HG03064 (cell line): ENCODE measurements at regions not wholly inside any gene's neighbourhood (a gene's known extent, or its start where the extent isn't known, plus 50 kb on each side); places are given as distances from the start of the nearest gene placed in this dataset.
"Not testable (repeated sequence)": the region's sequence is repeated elsewhere in the genome, so short reads cannot be mapped to it uniquely, and the experiment has no call there.

Source experiments
- ATAC-seq: cut with Tn5 transposase; IDR thresholded peaks from one replicate; pipeline ENCODE4 v1.9.1; 2021; ENCODE audit warnings: low read depth; ENCODE audit not compliant: unreplicated experiment

GRCh38 chr2:8379549-8379948 lies 302.3 kb upstream of the ID2 start:
- no peak for ATAC-seq

GRCh38 chr2:8380026-8380425 lies 301.8 kb upstream of the ID2 start:
- ATAC-seq, result no peak

- no peak for ATAC-seq
These were observed 301.3 kb upstream of the ID2 start for GRCh38 chr2:8380566-8380965.

- no peak for ATAC-seq
These were observed 299.4 kb upstream of the ID2 start for GRCh38 chr2:8382485-8382884.

GRCh38 chr2:8386748-8387147 lies 295.1 kb upstream of the ID2 start:
- ATAC-seq, result not testable (repeated sequence)

GRCh38 chr2:8388781-8389180 lies 293.1 kb upstream of the ID2 start:
- ATAC-seq, result no peak

- ATAC-seq, result no peak
These were observed 292.3 kb upstream of the ID2 start for GRCh38 chr2:8389431-8390108.

GRCh38 chr2:8391126-8391525 lies 290.7 kb upstream of the ID2 start:
- no peak for ATAC-seq

GRCh38 chr2:8391584-8391983 lies 290.3 kb upstream of the ID2 start:
- no peak for ATAC-seq

- ATAC-seq, result no peak
These were observed 289.6 kb upstream of the ID2 start for GRCh38 chr2:8392098-8392866.

- no peak for ATAC-seq
These were observed 288.4 kb upstream of the ID2 start for GRCh38 chr2:8393506-8393905.

GRCh38 chr2:8394131-8394530 lies 287.7 kb upstream of the ID2 start:
- ATAC-seq, result no peak

- ATAC-seq, result no peak
These were observed 287.1 kb upstream of the ID2 start for GRCh38 chr2:8394569-8395359.

- ATAC-seq, result no peak
These were observed 286.1 kb upstream of the ID2 start for GRCh38 chr2:8395718-8396117.

- ATAC-seq, result no peak
These were observed 283.7 kb upstream of the ID2 start for GRCh38 chr2:8398040-8398668.

- ATAC-seq, result no peak
These were observed 282.1 kb upstream of the ID2 start for GRCh38 chr2:8399731-8400130.

GRCh38 chr2:8400196-8400595 lies 281.7 kb upstream of the ID2 start:
- no peak for ATAC-seq

GRCh38 chr2:8402222-8402621 lies 279.6 kb upstream of the ID2 start:
- no peak for ATAC-seq

GRCh38 chr2:8403876-8404275 lies 278.0 kb upstream of the ID2 start:
- ATAC-seq, result no peak

- no peak for ATAC-seq
These were observed 276.5 kb upstream of the ID2 start for GRCh38 chr2:8405334-8405733.

- ATAC-seq, result no peak
These were observed 275.6 kb upstream of the ID2 start for GRCh38 chr2:8406271-8406670.
